ENCODE measurements at regions not wholly inside any gene's neighbourhood (a gene's known extent, or its start where the extent isn't known, plus 50 kb on each side); places are given as distances from the start of the nearest gene placed in this dataset.

DNA sequence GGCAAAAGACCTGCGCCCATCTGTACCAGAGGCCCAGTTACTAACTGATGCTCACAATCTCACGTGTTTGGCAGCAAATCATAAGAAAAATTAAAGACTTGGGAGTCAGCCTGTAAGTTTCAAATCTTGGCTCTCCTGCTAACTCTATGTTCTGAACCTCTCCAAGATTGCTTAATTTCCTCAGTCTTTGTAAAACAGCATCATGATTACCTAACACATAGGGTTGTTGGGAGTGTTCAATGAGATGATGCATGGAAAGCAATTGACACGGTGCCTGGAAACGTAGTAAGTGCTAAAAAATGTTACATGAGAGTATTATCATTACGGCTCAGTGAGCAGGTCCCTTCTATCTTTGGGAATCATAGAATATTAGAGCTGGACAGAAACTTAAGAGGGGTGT is 497.6 kb upstream of the TCF4 start:
- no peak for DNase-seq (ENCODE audit: low spot score)

- no peak for DNase-seq (ENCODE audit: low spot score)
These were observed 495.7 kb upstream of the TCF4 start for GRCh38 chr18:56083523-56084287.

DNA sequence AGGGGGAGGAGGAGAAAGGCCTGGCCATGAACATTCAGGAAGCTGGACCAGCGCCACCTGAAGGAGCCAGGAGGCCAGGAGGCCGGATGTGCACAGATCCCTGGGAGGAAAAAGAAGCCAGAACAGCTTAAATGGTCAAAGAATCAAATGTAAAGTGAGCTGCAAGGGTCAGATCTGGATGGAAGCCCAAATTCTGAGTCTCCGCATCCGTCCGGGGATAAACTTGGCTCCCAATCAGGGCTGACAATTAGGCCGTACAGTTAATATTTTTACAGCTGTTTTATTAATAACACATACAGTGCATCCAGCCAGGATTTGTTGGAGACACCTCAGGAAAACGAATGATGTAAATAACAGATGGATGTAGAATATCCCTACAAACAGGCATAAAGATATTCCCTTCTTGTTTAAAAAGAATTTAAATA is 495.1 kb upstream of the TCF4 start:
- peak; percentile 45 for DNase-seq (ENCODE audit: low spot score)

DNA sequence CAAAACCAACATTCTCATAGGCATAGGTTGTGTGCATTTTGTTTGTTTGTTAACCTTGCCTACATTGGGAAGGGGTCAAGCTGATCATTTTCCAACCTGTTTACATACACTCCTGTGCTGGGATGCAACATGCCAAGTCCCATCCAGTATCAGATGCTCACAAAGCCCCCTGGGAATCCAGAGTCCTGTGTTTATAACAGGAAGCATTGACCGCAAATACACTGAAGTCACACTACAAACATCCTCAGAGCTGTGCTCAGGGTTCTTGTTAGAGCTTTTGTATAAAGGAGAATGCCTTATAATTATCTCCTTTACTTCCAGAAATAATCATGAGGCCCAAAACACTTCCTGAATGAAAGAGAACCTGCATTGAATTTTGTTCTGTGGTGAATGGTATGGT is 488.7 kb upstream of the TCF4 start:
- DNase-seq (ENCODE audit: low spot score): no peak

GRCh38 chr18:56068701-56069100 is 480.7 kb upstream of the TCF4 start:
- DNase-seq (ENCODE audit: low spot score): no peak

GRCh38 chr18:56067969-56068671 is 480.1 kb upstream of the TCF4 start:
- no peak for DNase-seq (ENCODE audit: low spot score)

GRCh38 chr18:56067214-56067894 is 479.4 kb upstream of the TCF4 start:
- DNase-seq (ENCODE audit: low spot score): no peak

DNA sequence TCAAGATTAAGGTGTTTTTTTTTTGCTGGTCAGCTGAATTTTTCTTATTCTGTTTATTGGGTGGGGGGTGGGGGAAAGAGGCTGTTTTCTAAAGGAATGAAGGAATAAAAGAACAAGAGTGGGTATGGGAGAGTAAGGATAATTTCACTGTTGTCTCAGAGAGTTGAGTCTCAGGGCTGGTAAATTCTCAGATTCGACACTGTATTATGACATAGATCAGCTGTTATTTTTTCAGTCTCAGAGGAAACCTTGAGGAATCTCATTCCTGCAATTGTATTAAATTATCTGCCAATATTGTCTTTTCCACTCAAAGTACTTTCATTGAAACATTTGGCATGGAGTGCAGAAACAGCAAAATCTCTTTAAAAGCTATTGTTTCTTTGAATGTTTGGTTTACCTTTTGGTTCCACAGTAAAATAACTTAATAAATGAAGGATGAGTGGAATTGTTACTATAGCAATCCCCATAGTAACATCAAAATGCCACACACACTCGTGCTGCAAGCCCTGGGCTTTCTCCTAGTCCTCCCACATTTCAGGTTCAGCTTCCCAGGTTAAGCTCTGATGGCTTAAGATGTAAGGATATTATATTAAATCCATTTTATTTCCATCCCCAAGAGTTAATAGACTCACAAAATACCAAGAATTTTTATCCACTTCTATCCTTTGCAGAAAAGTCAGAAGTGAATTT is 478.7 kb upstream of the TCF4 start:
- DNase-seq (ENCODE audit: low spot score): no peak

DNA sequence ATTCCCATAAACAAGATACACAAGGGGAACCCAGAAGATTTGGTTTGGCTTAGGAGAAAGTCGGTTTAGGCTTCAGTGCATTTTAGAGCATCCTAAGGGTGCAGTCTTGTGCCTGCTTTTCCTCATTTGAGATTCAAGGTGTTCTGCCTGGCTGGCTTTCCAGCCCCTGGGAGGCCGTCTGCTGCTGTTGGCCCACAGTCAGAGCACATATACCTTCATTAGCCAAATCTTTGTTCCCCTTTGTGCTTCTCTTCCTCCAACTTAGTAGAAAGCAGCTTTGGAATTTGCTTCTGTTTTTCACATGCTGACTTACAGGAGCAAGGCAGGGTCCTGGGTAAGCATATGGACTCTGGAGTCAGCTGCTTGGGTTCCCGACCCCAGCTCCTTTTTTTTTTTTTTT is 477.1 kb upstream of the TCF4 start:
- no peak for DNase-seq (ENCODE audit: low spot score)

GRCh38 chr18:56062931-56063330 is 474.9 kb upstream of the TCF4 start:
- no peak for DNase-seq (ENCODE audit: low spot score)

- no peak for DNase-seq (ENCODE audit: low spot score)
These were observed 473.1 kb upstream of the TCF4 start for GRCh38 chr18:56060967-56061541.

GRCh38 chr18:56052202-56052601 is 464.2 kb upstream of the TCF4 start:
- DNase-seq (ENCODE audit: low spot score): no peak

- DNase-seq (ENCODE audit: low spot score): no peak
These were observed 456.2 kb upstream of the TCF4 start for GRCh38 chr18:56044239-56044638.

GRCh38 chr18:56043641-56044061 is 455.7 kb upstream of the TCF4 start:
- DNase-seq (ENCODE audit: low spot score): no peak

DNA sequence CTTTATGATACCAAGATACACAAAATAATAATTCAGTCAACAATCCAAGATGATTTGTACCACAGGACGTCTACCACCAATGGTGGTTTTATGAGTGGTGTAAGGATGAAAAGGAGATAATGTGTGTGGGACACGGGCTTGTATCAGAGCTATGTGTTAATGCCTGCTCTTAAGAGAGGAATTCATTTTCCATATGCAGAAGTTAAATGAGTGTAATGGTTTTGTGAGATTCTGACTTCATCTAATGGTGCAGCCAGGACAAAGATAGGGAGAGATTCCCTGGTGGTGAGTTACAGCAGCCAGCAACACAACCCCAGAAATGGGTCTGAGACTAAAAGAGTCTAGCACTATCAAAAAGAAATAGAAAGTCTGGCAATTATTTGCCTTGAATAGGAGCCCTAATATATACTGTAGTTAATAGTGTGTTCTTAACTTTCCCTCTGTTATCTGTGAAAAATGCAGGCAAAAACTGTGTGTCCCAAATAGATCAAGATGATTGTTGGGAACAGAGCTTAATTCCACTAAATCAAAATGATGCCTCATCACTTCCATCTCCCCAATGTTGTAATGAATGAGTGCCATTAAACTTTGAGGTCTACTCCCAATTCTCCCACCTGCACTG is 455.0 kb upstream of the TCF4 start:
- DNase-seq (ENCODE audit: low spot score): no peak

DNA sequence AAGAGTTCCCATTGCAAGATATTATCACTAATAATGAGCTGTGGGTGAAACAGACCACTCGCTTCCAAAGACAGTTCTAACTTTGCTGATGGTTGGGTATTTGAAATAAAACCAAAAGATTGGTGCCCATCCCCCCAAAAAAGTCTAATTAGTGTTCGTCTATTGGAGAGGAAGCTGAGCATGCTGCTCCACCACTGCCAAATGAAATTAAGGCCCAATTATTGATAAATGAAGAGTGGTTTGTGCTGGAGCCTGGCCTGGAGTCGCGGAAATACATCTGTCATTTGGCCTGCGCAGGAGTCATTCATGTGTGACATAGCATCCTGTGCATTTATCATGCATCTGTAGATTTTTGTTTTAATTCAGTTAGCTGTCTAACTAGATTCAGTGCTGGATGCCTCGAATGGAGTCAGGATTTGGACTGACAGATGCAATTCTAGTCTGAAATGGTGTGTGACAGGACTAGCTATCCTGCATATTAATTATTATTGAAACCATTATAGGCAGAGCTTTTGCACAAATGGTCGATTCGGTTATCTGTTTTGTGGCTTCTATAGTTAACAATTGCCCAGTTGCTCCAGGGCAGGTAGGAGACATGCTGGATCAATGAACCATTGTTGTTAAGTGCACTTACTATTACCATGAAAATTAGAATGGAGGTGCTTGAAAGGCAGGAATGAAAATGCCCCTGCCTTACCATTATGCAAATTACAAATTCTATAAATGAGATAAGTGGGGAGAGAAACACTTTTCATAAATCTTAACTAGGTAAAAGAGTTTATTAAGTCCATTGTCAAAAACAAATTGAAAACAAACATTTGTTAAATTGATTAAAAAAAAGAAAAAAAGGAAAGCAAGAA is 450.4 kb upstream of the TCF4 start:
- DNase-seq (ENCODE audit: low spot score): no peak

GRCh38 chr18:56036741-56037140 is 448.7 kb upstream of the TCF4 start:
- peak; percentile 1 for DNase-seq (ENCODE audit: low spot score)

- DNase-seq (ENCODE audit: low spot score): no peak
These were observed 447.6 kb upstream of the TCF4 start for GRCh38 chr18:56035546-56035945.

- no peak for DNase-seq (ENCODE audit: low spot score)
These were observed 447.0 kb upstream of the TCF4 start for GRCh38 chr18:56034949-56035348.

GRCh38 chr18:56030060-56030459 is 442.1 kb upstream of the TCF4 start:
- no peak for DNase-seq (ENCODE audit: low spot score)

All from umbilical cord (tissue), 1 donor.